ENCODE measurements at regions not wholly inside any gene's neighbourhood (a gene's known extent, or its start where the extent isn't known, plus 50 kb on each side); places are given as distances from the start of the nearest gene placed in this dataset.

DNA sequence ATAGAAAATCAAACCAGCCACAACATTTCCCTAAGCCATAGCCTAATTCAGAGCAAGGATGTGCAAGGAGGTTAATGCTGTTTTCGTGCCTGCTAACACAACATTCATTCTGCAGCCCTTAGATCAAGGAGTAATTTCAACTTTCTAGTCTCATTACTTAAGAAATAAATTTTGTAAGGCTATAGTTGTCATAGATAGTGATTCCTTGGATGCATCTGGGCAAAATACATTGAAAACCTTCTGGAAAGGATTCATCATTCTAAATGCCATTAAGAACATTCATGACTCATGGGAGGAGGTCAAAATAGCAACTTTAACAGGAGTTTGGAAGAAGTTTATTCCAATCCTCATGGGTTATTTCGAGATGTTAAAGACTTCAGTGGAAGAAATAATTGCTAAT, 283.2 kb downstream of the RPAP3 start:
- Mint-ChIP-seq H3K4me3 (no peak overlapping the region), H3K27me3 (ENCODE audit: insufficient read depth) (no peaks in the 10 kb centered on the region; the same call in 1 of the 2 replicates), H3K27ac (0 out of 2 replicates have a peak overlapping the region, but pooled peaks have one; percentile 1), H3K36me3 (ENCODE audit: low read depth) (no peaks in the 10 kb centered on the region), H3K9me3 (no peaks in the 10 kb centered on the region), H3K4me1 (ENCODE audit: low read depth) (peaks cover 32% of the 10 kb centered on the region)
- TF ChIP-seq, protein P1, sequence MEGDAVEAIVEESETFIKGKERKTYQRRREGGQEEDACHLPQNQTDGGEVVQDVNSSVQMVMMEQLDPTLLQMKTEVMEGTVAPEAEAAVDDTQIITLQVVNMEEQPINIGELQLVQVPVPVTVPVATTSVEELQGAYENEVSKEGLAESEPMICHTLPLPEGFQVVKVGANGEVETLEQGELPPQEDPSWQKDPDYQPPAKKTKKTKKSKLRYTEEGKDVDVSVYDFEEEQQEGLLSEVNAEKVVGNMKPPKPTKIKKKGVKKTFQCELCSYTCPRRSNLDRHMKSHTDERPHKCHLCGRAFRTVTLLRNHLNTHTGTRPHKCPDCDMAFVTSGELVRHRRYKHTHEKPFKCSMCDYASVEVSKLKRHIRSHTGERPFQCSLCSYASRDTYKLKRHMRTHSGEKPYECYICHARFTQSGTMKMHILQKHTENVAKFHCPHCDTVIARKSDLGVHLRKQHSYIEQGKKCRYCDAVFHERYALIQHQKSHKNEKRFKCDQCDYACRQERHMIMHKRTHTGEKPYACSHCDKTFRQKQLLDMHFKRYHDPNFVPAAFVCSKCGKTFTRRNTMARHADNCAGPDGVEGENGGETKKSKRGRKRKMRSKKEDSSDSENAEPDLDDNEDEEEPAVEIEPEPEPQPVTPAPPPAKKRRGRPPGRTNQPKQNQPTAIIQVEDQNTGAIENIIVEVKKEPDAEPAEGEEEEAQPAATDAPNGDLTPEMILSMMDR (IDR thresholded peaks at IDR 0.05) = no peak
- DNase-seq = peak; percentile 76

DNA sequence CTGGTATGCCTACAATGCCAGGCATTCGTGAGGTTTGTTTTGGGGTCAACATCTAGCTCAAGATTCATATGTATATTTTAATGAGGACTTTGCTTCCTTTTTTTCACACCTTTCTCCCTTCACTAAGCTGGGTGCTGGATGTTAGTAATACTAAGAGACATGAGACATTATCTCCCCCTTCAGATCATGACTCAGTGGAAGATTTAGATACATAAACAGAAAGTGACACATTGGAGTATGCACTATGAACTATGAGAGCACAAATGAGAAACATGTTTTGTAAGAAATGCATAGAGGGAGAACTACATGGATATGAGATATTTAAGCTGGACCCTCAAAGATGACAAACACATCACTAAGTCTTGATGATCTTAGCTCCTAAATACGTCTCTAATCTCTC, 286.3 kb downstream of the RPAP3 start:
- Mint-ChIP-seq H3K27ac (no peak overlapping the region), H3K27me3 (ENCODE audit: insufficient read depth) (no peaks in the 10 kb centered on the region), H3K4me3 (no peak overlapping the region), H3K4me1 (ENCODE audit: low read depth) (peaks cover 49% of the 10 kb centered on the region), H3K36me3 (ENCODE audit: low read depth) (peaks cover 6% of the 10 kb centered on the region), H3K9me3 (no peaks in the 10 kb centered on the region)
- DNase-seq = peak; percentile 57
- TF ChIP-seq, protein P1 (IDR thresholded peaks at IDR 0.05) = no peak

DNA sequence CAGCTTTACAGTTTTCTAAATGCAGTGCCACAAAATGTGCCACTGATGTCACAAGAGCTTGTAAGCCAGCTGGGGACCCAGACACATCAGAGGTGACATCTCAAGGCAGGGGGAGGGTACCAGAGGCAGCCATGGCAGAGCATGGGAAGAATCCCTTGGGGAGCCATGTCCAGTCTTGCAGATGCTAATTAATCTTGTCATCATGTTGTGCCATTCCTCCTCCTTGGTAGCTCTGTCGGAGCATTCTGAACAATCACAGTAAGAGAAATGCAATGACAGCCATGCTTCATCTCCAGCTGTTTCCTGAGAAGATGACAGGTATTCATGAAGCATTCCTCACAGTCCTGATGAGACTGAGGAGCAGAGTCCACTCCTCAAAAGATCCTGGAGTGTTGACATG, 287.9 kb downstream of the RPAP3 start:
- TF ChIP-seq, protein P1 (IDR thresholded peaks at IDR 0.05) = no peak
- Mint-ChIP-seq H3K9me3 (no peaks in the 10 kb centered on the region), H3K27me3 (ENCODE audit: insufficient read depth) (no peaks in the 10 kb centered on the region), H3K4me1 (ENCODE audit: low read depth) (peaks cover 54% of the 10 kb centered on the region), H3K27ac (no peak overlapping the region), H3K4me3 (no peak overlapping the region; the same call in 1 of the 2 replicates), H3K36me3 (ENCODE audit: low read depth) (peaks cover 6% of the 10 kb centered on the region)
- DNase-seq = no peak

DNA sequence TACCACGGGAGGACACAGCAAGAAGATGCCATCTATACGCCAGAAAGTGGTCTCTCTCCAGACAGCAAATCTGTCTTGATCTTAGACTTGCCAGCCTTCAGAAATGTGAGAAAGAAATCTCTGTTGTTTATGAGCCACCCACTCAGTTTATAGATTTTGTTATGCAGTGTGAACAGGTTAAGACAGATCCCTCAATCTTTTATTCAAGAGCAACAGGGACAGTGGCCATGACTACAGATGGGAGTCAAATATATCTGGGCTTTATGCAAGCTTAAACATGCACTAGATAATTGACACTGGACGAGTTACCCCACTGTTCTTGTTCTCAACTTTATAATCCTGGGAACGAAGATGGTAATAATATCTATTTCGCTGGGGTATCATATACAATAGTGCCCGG, 288.7 kb downstream of the RPAP3 start:
- Mint-ChIP-seq H3K36me3 (ENCODE audit: low read depth) (peaks cover 6% of the 10 kb centered on the region), H3K27me3 (ENCODE audit: insufficient read depth) (no peaks in the 10 kb centered on the region), H3K27ac (no peak overlapping the region), H3K9me3 (no peaks in the 10 kb centered on the region), H3K4me3 (no peak overlapping the region), H3K4me1 (ENCODE audit: low read depth) (peaks cover 53% of the 10 kb centered on the region)
- TF ChIP-seq, protein P1 (IDR thresholded peaks at IDR 0.05) = no peak
- no peak for DNase-seq

DNA sequence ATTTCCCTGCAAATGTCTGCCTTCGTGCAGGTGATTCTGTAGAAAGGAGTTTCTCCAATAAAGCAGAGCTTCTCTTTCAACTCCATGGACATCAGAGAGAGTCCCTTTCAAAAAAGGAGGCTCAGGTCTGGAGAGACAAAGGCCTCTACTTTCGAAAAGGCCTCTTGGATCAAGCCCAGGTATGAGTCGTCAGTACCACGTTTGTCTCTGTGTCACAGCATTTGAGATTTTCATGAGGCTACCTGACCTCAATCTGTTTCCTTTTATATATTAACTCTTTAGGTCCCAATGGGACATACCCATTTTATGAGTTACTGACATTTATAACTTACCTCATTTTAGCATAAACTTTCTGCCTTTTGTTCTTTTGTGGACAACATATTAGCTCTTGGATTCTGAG, 290.8 kb downstream of the RPAP3 start:
- no peaks in the 10 kb centered on the region for H3K9me3 Mint-ChIP-seq
- H3K4me3 Mint-ChIP-seq = no peak overlapping the region
- TF ChIP-seq, protein P1 (IDR thresholded peaks at IDR 0.05) = no peak
- peaks cover 60% of the 10 kb centered on the region for H3K4me1 Mint-ChIP-seq (ENCODE audit: low read depth)
- peaks cover 6% of the 10 kb centered on the region for H3K36me3 Mint-ChIP-seq (ENCODE audit: low read depth)
- no peaks in the 10 kb centered on the region; the same call in 1 of the 2 replicates for H3K27me3 Mint-ChIP-seq (ENCODE audit: insufficient read depth)
- DNase-seq = no peak
- no peak overlapping the region for H3K27ac Mint-ChIP-seq

DNA sequence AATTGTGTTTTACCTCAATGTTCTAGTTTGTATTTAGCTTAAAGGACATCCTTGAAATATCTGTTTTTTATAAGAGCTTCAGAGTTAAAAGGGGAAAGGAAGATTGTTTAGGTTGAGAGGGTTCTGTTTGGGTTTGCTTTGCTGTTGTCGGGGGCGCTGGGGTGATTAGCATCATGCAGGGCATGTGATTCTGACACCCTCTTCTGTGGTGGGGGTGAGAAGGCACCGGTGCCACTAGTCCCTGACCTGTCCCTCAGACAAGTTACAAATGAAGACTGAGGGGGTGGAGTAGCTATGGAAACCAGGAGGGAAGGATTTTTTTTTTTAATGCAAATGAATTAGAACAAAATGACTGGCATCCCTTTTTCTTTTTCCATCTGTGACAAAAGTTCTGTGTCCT, 291.3 kb downstream of the RPAP3 start:
- TF ChIP-seq, protein P1 (IDR thresholded peaks at IDR 0.05) = no peak
- peaks cover 55% of the 10 kb centered on the region for H3K4me1 Mint-ChIP-seq (ENCODE audit: low read depth)
- no peaks in the 10 kb centered on the region for H3K9me3 Mint-ChIP-seq
- no peak overlapping the region for H3K27ac Mint-ChIP-seq
- peaks cover 6% of the 10 kb centered on the region for H3K36me3 Mint-ChIP-seq (ENCODE audit: low read depth)
- H3K4me3 Mint-ChIP-seq = no peak overlapping the region
- no peak for DNase-seq
- no peaks in the 10 kb centered on the region; the same call in 1 of the 2 replicates for H3K27me3 Mint-ChIP-seq (ENCODE audit: insufficient read depth)
